MM.1S (cell line): ENCODE measurements at regions not wholly inside any gene's neighbourhood (a gene's known extent, or its start where the extent isn't known, plus 50 kb on each side); places are given as distances from the start of the nearest gene placed in this dataset.

Source experiments
- DNase-seq: peaks from one replicate; pipeline ENCODE4 v3.0.0-alpha.2; 2015
- H2AFZ ChIP-seq: fragments of 300-600 bp; sonication (generic); 2 replicates; pipeline ENCODE4 v1.6.0; 2016; ENCODE audit warnings: antibody characterized with exemption, low read length
- H3F3A ChIP-seq: fragments of 300-600 bp; sonication (generic); 2 replicates; pipeline ENCODE4 v1.6.1; 2016; ENCODE audit warnings: mild to moderate bottlenecking, antibody characterized with exemption, low read length, moderate library complexity, mixed read lengths; ENCODE audit not compliant: insufficient read depth
- H3K27ac ChIP-seq: fragments of 300-600 bp; sonication (generic); 2 replicates; pipeline ENCODE4 v1.5.1; 2016; ENCODE audit warnings: mild to moderate bottlenecking, low read length
- H3K27me3 ChIP-seq: fragments of 300-600 bp; sonication (generic); replicated peaks from 2 replicates; pipeline ENCODE4 v1.6.0; 2016; ENCODE audit warnings: low read length; ENCODE audit not compliant: insufficient read depth
- H3K36me3 ChIP-seq: fragments of 300-600 bp; sonication (generic); replicated peaks from 2 replicates; pipeline ENCODE4 v1.6.1; 2016; ENCODE audit warnings: mild to moderate bottlenecking, low read length, mixed read lengths; ENCODE audit not compliant: insufficient read depth
- H3K4me1 ChIP-seq: fragments of 300-600 bp; sonication (generic); 2 replicates; pipeline ENCODE4 v1.6.1; 2016; ENCODE audit warnings: low read length, mixed read lengths
- H3K4me2 ChIP-seq: fragments of 300-600 bp; sonication (generic); 2 replicates; pipeline ENCODE4 v1.6.0; 2016; ENCODE audit warnings: low read depth, low read length
- H3K4me3 ChIP-seq: fragments of 300-600 bp; sonication (generic); 2 replicates; pipeline ENCODE4 v1.5.1; 2016; ENCODE audit warnings: low read length, mixed read lengths
- H3K79me2 ChIP-seq: fragments of 300-600 bp; sonication (generic); 2 replicates; pipeline ENCODE4 v1.6.1; 2016; ENCODE audit warnings: mixed run types, low read length, mixed read lengths
- H3K9ac ChIP-seq: fragments of 300-600 bp; sonication (generic); 2 replicates; pipeline ENCODE4 v1.6.1; 2016; ENCODE audit warnings: low read length, mixed read lengths
- H3K9me2 ChIP-seq: fragments of 300-600 bp; sonication (generic); replicated peaks from 2 replicates; pipeline ENCODE4 v1.6.1; 2016; ENCODE audit warnings: mild to moderate bottlenecking, low read length, mixed read lengths; ENCODE audit not compliant: insufficient read depth
- H3K9me3 ChIP-seq: fragments of 300-600 bp; sonication (generic); replicated peaks from 2 replicates; pipeline ENCODE4 v1.6.1; 2016; ENCODE audit warnings: mild to moderate bottlenecking, low read length, mixed read lengths; ENCODE audit not compliant: insufficient read depth
- H4K20me1 ChIP-seq: fragments of 300-600 bp; sonication (generic); 2 replicates; pipeline ENCODE4 v1.6.1; 2016; ENCODE audit warnings: mild to moderate bottlenecking, low read length, moderate library complexity, mixed read lengths; ENCODE audit not compliant: insufficient read depth
- EZH2 ChIP-seq: fragments of 300-600 bp; sonication (generic); optimal IDR thresholded peaks from 2 replicates; pipeline ENCODE3; 2017; ENCODE audit warnings: low read depth, mild to moderate bottlenecking, antibody characterized with exemption, low read length, mixed read lengths
- EZH2phosphoT487 ChIP-seq: fragments of 300-600 bp; sonication (generic); IDR thresholded peaks from 2 replicates; pipeline ENCODE4 v1.6.1; 2018; ENCODE audit warnings: antibody characterized with exemption, low read length
- TF ChIP-seq, protein P1 (sequence below): fragments of 300-600 bp; sonication (generic); IDR thresholded peaks from 2 replicates; pipeline ENCODE4 v1.5.1; 2016; ENCODE audit warnings: antibody characterized with exemption, low read length, mixed read lengths

DNA sequence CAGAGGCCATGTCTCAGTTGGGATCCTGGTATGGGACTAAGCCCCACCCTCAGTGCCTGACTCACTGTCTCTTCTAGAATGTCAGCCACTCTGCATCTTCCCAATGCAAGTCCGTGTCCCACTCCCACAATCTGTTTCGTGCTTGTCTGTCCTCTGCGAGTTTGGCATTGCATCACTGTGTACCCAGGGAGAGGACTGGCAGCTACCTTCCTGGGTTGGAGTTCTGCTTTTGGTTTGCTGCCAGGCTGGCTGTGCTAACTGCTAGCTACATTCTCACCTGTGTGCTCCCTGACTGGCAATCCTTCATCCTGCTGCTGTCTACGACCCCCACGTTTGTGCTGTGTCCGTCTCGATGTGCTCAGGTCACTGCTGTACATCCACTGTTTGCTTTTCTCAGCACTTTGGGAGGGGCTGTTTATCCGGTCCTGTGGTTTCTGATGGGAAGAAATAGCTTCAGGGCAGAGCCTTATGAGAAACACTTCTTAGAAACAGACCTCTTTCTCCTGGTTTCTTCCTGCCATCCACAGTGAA is 56.0 kb upstream of the GLI3 start:
- H3K79me2 ChIP-seq, result no peaks in the 10 kb centered on the region
- no peak overlapping the region for H2AFZ ChIP-seq
- no peaks in the 10 kb centered on the region for H3K9me2 ChIP-seq
- no peaks in the 10 kb centered on the region for H3F3A ChIP-seq
- H3K9me3 ChIP-seq, result no peaks in the 10 kb centered on the region
- no peaks in the 10 kb centered on the region for H3K27me3 ChIP-seq
- H3K9ac ChIP-seq, result no peak overlapping the region
- 0 out of 2 replicates have a peak overlapping the region, but pooled peaks have one; percentile 19 for H3K4me2 ChIP-seq
- H3K4me1 ChIP-seq, result no peaks in the 10 kb centered on the region
- H4K20me1 ChIP-seq, result no peaks in the 10 kb centered on the region
- no peak overlapping the region for H3K27ac ChIP-seq
- TF ChIP-seq, protein P1, sequence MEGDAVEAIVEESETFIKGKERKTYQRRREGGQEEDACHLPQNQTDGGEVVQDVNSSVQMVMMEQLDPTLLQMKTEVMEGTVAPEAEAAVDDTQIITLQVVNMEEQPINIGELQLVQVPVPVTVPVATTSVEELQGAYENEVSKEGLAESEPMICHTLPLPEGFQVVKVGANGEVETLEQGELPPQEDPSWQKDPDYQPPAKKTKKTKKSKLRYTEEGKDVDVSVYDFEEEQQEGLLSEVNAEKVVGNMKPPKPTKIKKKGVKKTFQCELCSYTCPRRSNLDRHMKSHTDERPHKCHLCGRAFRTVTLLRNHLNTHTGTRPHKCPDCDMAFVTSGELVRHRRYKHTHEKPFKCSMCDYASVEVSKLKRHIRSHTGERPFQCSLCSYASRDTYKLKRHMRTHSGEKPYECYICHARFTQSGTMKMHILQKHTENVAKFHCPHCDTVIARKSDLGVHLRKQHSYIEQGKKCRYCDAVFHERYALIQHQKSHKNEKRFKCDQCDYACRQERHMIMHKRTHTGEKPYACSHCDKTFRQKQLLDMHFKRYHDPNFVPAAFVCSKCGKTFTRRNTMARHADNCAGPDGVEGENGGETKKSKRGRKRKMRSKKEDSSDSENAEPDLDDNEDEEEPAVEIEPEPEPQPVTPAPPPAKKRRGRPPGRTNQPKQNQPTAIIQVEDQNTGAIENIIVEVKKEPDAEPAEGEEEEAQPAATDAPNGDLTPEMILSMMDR, result no peak
- TF ChIP-seq EZH2phosphoT487 (no peak), EZH2 (no peak)
- no peak for DNase-seq
- no peak overlapping the region; the same call in 1 of the 2 replicates for H3K4me3 ChIP-seq
- H3K36me3 ChIP-seq, result no peaks in the 10 kb centered on the region

DNA sequence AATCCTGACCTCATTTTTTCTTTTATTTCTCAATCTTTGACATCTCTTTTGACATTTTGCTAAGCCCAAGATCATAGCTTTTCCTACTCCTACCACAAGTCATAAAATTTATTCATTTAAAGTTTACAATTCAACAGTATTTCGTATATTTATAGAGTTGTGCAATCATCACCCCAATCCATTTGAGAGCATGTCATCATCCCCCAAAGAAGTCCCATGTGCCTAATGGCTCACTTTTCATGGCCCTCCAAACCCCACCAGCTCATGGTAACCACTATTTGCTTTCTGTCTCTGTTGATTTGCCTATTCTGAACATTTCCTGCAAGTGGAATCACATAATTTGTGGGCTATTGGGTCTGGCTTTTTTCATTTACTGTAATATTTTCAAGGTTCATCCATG is 52.5 kb upstream of the GLI3 start:
- Histone ChIP-seq H3K4me1 (no peaks in the 10 kb centered on the region), H3K36me3 (no peaks in the 10 kb centered on the region), H3K9me3 (no peaks in the 10 kb centered on the region), H3K4me3 (no peak overlapping the region), H3F3A (no peaks in the 10 kb centered on the region), H3K4me2 (no peak overlapping the region), H3K79me2 (no peaks in the 10 kb centered on the region), H3K27ac (no peak overlapping the region), H3K9ac (no peak overlapping the region), H2AFZ (no peak overlapping the region), H3K9me2 (no peaks in the 10 kb centered on the region), H4K20me1 (no peaks in the 10 kb centered on the region), H3K27me3 (no peaks in the 10 kb centered on the region)
- DNase-seq, result no peak
- TF ChIP-seq, protein P1, result no peak
- TF ChIP-seq EZH2 (no peak), EZH2phosphoT487 (no peak)
